HL-60 (cell line): ENCODE measurements at regions not wholly inside any gene's neighbourhood (a gene's known extent, or its start where the extent isn't known, plus 50 kb on each side); places are given as distances from the start of the nearest gene placed in this dataset.

Source experiments
- GABPA ChIP-seq: IDR thresholded peaks from 2 replicates; pipeline ENCODE4 v1.6.1; 2012; ENCODE audit warnings: low read depth
- POLR2AphosphoS5 ChIP-seq: IDR thresholded peaks from 2 replicates; pipeline ENCODE4 v1.6.1; 2012; ENCODE audit warnings: low read depth
- REST ChIP-seq: IDR thresholded peaks from 2 replicates; pipeline ENCODE4 v1.6.1; 2012; ENCODE audit warnings: low read depth; ENCODE audit not compliant: insufficient replicate concordance
- SPI1 ChIP-seq: IDR thresholded peaks from 2 replicates; pipeline ENCODE4 v1.6.1; 2012; ENCODE audit warnings: low read depth, mild to moderate bottlenecking, borderline replicate concordance
- TF ChIP-seq, protein P1 (sequence below): IDR thresholded peaks from one replicate; pipeline ENCODE4 v1.5.1; 2011; ENCODE audit warnings: low read length, control low read depth, inconsistent platforms; ENCODE audit not compliant: insufficient read depth

DNA sequence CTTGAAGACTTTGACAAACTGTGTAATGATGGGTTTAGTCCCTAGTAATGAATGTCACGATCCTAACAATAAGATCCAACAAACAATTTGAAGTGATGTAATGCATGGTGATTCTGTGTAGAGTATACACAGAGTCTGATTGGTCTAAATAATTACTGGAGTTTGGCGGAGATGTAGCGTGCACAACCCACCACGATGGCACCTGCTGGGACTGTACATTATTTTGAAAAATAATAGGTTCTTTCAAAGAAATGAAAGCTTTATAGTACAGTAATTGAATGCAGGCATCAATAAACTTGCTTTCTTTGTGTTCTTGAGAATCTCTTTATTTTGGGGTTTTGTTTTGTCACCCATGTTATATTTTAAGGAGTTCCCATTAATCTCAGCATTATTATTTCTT lies 902.2 kb upstream of the PCDH7 start:
- TF ChIP-seq, protein P1, sequence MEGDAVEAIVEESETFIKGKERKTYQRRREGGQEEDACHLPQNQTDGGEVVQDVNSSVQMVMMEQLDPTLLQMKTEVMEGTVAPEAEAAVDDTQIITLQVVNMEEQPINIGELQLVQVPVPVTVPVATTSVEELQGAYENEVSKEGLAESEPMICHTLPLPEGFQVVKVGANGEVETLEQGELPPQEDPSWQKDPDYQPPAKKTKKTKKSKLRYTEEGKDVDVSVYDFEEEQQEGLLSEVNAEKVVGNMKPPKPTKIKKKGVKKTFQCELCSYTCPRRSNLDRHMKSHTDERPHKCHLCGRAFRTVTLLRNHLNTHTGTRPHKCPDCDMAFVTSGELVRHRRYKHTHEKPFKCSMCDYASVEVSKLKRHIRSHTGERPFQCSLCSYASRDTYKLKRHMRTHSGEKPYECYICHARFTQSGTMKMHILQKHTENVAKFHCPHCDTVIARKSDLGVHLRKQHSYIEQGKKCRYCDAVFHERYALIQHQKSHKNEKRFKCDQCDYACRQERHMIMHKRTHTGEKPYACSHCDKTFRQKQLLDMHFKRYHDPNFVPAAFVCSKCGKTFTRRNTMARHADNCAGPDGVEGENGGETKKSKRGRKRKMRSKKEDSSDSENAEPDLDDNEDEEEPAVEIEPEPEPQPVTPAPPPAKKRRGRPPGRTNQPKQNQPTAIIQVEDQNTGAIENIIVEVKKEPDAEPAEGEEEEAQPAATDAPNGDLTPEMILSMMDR, result no peak
- TF ChIP-seq POLR2AphosphoS5 (no peak), REST (no peak), GABPA (no peak), SPI1 (no peak)
